ENCODE measurements at regions not wholly inside any gene's neighbourhood (a gene's known extent, or its start where the extent isn't known, plus 50 kb on each side); places are given as distances from the start of the nearest gene placed in this dataset.
A peak's percentile ranks its signal among the peaks of the same experiment; 100 is the strongest.

GRCh38 chr2:212864186-212864585, 287.2 kb downstream of the IKZF2 start:
- H3K27ac ChIP-seq (ENCODE audit: low read depth, low read length), result no peak overlapping the region
- no peaks in the 10 kb centered on the region for H3K27me3 ChIP-seq (ENCODE audit: control insufficient read depth, insufficient read depth, low read length)
- no peak for TF ChIP-seq CTCF (IDR thresholded peaks at IDR 0.05; ENCODE audit: low read depth, low read length)
- no peak for DNase-seq (ENCODE audit: low read depth, low spot score)
- no peak overlapping the region for H3K4me3 ChIP-seq (ENCODE audit: low read depth, low read length)
- ChIA-PET POLR2A (no interaction called here), CTCF (interaction anchor here (0.6 to 2.0 kb wide), 4 partner anchors 11 to 288 kb away, joined by 3 to 6 read pairs (median 3); no protein-coding TSS in a partner anchor)
- peaks cover 6% of the 10 kb centered on the region; the same call in 1 of the 2 replicates for H3K9me3 ChIP-seq (ENCODE audit: control insufficient read depth, insufficient read depth, low read length)

DNA sequence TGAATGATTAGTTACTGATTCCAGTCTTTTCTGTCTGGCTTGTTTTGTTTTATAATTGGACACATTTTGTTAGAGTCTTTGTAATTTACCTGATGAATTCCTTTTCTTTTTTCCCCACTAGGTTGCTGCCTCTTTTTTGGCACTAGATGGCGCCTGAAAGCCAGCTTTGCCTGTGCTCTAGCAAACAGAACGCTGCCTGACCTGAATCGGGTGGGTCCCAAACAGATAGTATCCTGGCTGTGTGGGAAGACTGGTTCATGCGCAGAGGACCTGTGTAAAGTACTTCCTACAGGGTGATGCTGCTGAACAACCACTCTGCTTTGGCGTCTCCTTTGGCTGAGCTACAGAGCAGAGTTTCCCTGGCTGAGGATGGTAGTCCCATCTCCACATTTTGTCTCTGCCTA, 288.2 kb downstream of the IKZF2 start:
- POLR2A ChIA-PET, result no interaction called here
- TF ChIP-seq CTCF (IDR thresholded peaks at IDR 0.05; ENCODE audit: low read depth, low read length), result peak; percentile 41
- CTCF ChIA-PET, result interaction anchor here (1.0 kb wide), 1 partner anchor 289 kb away, joined by 3 read pairs; no protein-coding TSS in a partner anchor

GRCh38 chr2:212858496-212858895, 292.9 kb downstream of the IKZF2 start:
- DNase-seq (ENCODE audit: low read depth, low spot score), result no peak
- Histone ChIP-seq H3K27ac (ENCODE audit: low read depth, low read length) (no peak overlapping the region), H3K27me3 (ENCODE audit: control insufficient read depth, insufficient read depth, low read length) (no peaks in the 10 kb centered on the region), H3K4me3 (ENCODE audit: low read depth, low read length) (no peak overlapping the region), H3K9me3 (ENCODE audit: control insufficient read depth, insufficient read depth, low read length) (peaks cover 5% of the 10 kb centered on the region; the same call in 1 of the 2 replicates)
- no peak for TF ChIP-seq CTCF (IDR thresholded peaks at IDR 0.05; ENCODE audit: low read depth, low read length)
- ChIA-PET POLR2A (no interaction called here), CTCF (no interaction called here)

More for the DNA sequence above, 288.2 kb downstream of the IKZF2 start:
- peaks cover 6% of the 10 kb centered on the region; the same call in 1 of the 2 replicates for H3K9me3 ChIP-seq (ENCODE audit: control insufficient read depth, insufficient read depth, low read length)
- no peak overlapping the region for H3K4me3 ChIP-seq (ENCODE audit: low read depth, low read length)
- H3K27ac ChIP-seq (ENCODE audit: low read depth, low read length), result no peak overlapping the region
- DNase-seq (ENCODE audit: low read depth, low spot score), result no peak
- H3K27me3 ChIP-seq (ENCODE audit: control insufficient read depth, insufficient read depth, low read length), result no peaks in the 10 kb centered on the region

DNA sequence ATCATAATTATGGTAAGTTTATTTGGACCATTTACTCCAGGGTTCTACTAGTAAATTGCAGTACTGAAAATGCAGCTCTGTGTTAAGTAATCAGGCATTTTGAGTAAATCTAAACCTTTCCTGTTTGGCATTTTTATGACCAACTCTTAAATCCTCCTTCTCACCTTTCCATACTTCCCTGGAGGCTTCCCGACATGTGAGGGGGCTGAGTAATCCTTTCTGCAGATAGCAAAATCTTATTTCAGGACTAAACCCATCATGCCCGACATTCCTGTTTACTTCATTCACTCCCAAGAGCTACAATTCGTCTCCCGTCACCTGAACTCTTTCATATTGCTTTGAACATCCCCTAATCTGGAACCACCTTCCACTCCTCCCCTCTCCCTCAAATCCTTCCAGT, 296.6 kb downstream of the IKZF2 start:
- Histone ChIP-seq H3K9me3 (ENCODE audit: control insufficient read depth, insufficient read depth, low read length) (no peaks in the 10 kb centered on the region; the same call in 1 of the 2 replicates), H3K4me3 (ENCODE audit: low read depth, low read length) (no peak overlapping the region), H3K27me3 (ENCODE audit: control insufficient read depth, insufficient read depth, low read length) (no peaks in the 10 kb centered on the region), H3K27ac (ENCODE audit: low read depth, low read length) (no peak overlapping the region)
- TF ChIP-seq CTCF (IDR thresholded peaks at IDR 0.05; ENCODE audit: low read depth, low read length), result no peak
- POLR2A ChIA-PET, result no interaction called here
- CTCF ChIA-PET, result interaction anchor here (1.5 kb wide), 1 partner anchor 37 kb away, joined by 5 read pairs; no protein-coding TSS in a partner anchor
- no peak for DNase-seq (ENCODE audit: low read depth, low spot score)

- no peak for DNase-seq (ENCODE audit: low read depth, low spot score)
- CTCF ChIA-PET, result interaction anchor here (0.9 to 1.5 kb wide), 2 partner anchors 10 to 38 kb away, joined by 3 to 5 read pairs; no protein-coding TSS in a partner anchor
- H3K27ac ChIP-seq (ENCODE audit: low read depth, low read length), result no peak overlapping the region
- TF ChIP-seq CTCF (IDR thresholded peaks at IDR 0.05; ENCODE audit: low read depth, low read length), result no peak
- H3K27me3 ChIP-seq (ENCODE audit: control insufficient read depth, insufficient read depth, low read length), result no peaks in the 10 kb centered on the region
- no peaks in the 10 kb centered on the region; the same call in 1 of the 2 replicates for H3K9me3 ChIP-seq (ENCODE audit: control insufficient read depth, insufficient read depth, low read length)
- no peak overlapping the region for H3K4me3 ChIP-seq (ENCODE audit: low read depth, low read length)
- POLR2A ChIA-PET, result no interaction called here
Measured at GRCh38 chr2:212854116-212854515, 297.3 kb downstream of the IKZF2 start.
